C4-2B (cell line): ENCODE measurements at regions not wholly inside any gene's neighbourhood (a gene's known extent, or its start where the extent isn't known, plus 50 kb on each side); places are given as distances from the start of the nearest gene placed in this dataset.

Source experiments
- CTCF ChIP-seq: fragments of 450-650 bp; conservative IDR thresholded peaks from 2 replicates; pipeline ENCODE4 v1.5.1; 2017; ENCODE audit warnings: mild to moderate bottlenecking
- ZFX ChIP-seq: fragments of 450-650 bp; IDR thresholded peaks from 2 replicates; pipeline ENCODE4 v1.6.1; 2017

- TF ChIP-seq CTCF, result no peak
- no peak for TF ChIP-seq ZFX
These were observed 86.7 kb upstream of the IL6 start for GRCh38 chr7:22640269-22640668.
